ENCODE measurements at regions not wholly inside any gene's neighbourhood (a gene's known extent, or its start where the extent isn't known, plus 50 kb on each side); places are given as distances from the start of the nearest gene placed in this dataset.

GRCh38 chr7:16318989-16319915 lies 102.1 kb downstream of the CRPPA start:
- no peak for TF ChIP-seq CTCF (conservative IDR thresholded peaks at IDR 0.05; ENCODE audit: low read length)
- no peak for TF ChIP-seq EZH2phosphoT487 (IDR thresholded peaks at IDR 0.05; ENCODE audit: borderline replicate concordance)
